Activated naive CD4-positive, alpha-beta T cell treated with anti-CD3 and anti-CD28 coated beads, Interleukin-2, amount 50 U/mL, for 72 hours (primary cell): ENCODE measurements at regions not wholly inside any gene's neighbourhood (a gene's known extent, or its start where the extent isn't known, plus 50 kb on each side); places are given as distances from the start of the nearest gene placed in this dataset.

Experiments
- ATAC-seq, 2 donors: fragments of 150-1000 bp; cut with Tn5 transposase; 2 replicates each; pipeline ENCODE4 v1.10.0; 2021; ENCODE audit warnings: mild to moderate bottlenecking in 2 of 2, moderate library complexity in 2 of 2
- DNase-seq, 2 donors: peaks; one replicate each; pipeline ENCODE4 v3.0.0; 2021 to 2022; ENCODE audit warnings: low spot score in 2 of 2
- H3K27ac Mint-ChIP-seq, 2 donors: one replicate each; pipeline ENCODE4 v1.8.0; 2022; ENCODE audit warnings: mild to moderate bottlenecking in 2 of 2, mixed read lengths in 2 of 2
- H3K36me3 Mint-ChIP-seq, 2 donors: one replicate each; pipeline ENCODE4 v1.8.0; 2022; ENCODE audit warnings: mixed read lengths in 2 of 2
- H3K9me3 Mint-ChIP-seq, 2 donors: one replicate each; pipeline ENCODE4 v1.8.0; 2022; ENCODE audit warnings: mixed read lengths in 2 of 2

DNA sequence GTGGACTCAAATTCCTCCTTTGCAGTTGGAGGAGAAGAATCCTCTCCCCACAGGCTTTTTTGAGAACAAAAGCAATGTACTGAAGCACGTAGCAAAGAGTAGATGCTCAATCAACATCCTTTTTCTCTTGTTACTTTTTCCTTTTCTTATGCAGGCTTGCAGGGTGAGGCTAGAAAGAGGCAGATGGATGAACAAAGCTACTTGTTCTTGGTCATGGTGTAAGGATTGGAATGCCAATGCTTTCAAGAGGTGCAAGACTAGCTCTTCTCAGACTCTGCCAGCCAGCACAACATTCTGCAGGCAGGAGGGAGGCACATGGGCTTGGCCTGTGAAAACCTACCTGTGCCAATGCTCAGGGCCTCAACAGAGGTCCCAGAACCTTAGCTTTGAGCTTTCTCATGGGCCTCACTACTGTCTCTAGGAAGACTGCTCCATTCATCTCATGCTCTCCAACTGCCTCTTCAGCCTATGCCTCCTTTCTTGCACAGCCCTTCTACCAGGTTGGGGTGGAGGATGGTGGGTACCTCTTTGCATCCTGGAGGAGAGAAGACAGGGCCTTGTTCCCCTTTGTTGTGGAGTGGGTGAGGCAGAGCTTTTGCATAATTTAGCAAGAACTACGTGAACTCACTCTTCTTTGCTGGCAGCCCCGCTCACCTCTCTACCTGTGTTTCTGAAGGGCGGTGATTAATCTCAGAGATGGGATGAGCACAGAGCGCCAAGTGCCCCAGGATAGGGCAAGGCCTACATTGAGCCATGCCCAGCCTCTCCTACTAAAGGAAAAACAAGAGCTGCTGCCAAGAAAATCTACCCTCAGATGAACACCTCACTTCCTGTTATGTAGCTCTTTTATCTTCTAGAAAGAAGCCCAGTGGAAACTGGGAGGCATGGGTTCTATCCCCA is 1119.7 kb downstream of the VRK1 start:
- Mint-ChIP-seq H3K9me3 (peaks cover 0 to 12% of the 10 kb centered on the region in 2 donors), H3K27ac (peak overlapping the region; percentile 8 to 81), H3K36me3 (peaks cover 0 to 14% of the 10 kb centered on the region in 2 donors)
- ATAC-seq (peak; percentile 47 to 72), DNase-seq (no peak)

DNA sequence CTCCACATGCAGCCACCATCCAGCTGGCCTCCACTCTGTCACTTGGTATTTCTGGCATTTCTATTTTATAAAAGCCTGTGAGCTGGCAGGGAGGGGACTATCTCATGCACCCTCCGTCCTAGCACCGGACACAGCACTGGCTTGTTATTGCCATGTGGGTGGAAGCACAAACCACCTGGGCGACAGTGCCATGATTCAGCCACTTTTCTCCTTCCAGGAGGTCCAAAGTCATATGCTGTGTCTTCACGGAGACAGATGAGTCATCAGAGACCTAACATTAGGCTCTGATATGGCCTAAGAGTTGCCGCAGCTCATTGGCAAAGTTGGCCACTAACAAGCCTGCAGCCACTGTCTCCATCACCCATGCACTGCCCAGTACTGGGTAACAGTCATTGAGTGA is 1123.0 kb downstream of the VRK1 start:
- Mint-ChIP-seq H3K9me3 (peaks cover 0 to 17% of the 10 kb centered on the region in 2 donors), H3K27ac (no peak overlapping the region), H3K36me3 (peaks cover 0 to 20% of the 10 kb centered on the region in 2 donors)
- no peak for DNase-seq
- no peak for ATAC-seq

DNA sequence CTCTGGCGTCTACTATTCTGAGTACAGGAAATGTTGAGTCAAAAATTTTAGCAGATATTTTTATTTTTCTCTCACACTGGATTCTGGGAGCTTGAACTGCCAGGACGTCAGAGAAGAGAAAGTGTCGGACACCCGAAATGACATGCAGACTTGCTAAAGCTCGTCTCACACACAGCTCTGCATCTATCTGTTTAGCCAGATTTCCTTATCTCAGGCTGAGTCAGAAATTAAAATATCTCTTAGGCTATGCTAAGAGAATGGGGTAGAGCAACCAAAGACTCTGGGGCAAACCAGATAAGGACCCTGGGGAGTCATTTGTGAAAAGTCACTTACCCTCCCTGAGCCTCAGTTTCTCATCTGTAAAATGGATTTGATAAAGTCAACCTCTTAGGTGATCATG is 1124.1 kb downstream of the VRK1 start:
- peaks cover 0 to 22% of the 10 kb centered on the region in 2 donors for H3K9me3 Mint-ChIP-seq
- H3K27ac Mint-ChIP-seq, result no peak overlapping the region
- peaks cover 5 to 28% of the 10 kb centered on the region in 2 donors for H3K36me3 Mint-ChIP-seq
- ATAC-seq (no peak), DNase-seq (no peak)

DNA sequence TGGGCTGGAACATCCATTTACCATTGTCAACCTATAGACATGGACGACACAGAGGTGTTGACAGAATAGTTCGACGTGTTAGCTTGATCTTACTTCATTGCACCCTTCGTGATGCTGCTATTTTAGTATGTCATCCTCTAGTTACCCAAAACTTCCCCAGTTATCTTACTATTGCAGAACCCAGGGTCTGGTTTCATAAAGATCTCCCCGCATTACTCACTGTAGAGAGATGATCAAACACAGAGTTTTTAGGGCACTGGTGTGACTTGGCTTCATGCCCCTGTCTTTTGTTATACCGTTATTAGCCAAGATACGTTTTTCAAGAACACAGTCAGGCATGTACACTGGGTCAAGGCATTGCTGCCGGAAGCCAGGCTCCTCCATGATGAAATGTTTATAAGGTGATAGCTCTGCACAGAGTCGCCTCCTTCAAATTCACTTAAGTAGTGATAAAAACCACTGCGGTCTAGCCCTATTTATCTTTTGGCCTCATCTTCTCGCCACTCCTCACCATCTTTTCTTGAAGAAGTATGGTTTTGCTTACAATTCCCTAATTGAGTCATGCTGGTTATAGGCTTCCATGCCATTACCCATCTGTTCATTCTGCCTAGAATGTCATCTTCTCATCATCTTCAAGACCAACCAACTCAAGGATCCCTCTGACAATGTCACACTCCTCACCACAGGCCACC is 1127.9 kb downstream of the VRK1 start:
- H3K36me3 Mint-ChIP-seq, result peaks cover 11 to 25% of the 10 kb centered on the region in 2 donors

DNA sequence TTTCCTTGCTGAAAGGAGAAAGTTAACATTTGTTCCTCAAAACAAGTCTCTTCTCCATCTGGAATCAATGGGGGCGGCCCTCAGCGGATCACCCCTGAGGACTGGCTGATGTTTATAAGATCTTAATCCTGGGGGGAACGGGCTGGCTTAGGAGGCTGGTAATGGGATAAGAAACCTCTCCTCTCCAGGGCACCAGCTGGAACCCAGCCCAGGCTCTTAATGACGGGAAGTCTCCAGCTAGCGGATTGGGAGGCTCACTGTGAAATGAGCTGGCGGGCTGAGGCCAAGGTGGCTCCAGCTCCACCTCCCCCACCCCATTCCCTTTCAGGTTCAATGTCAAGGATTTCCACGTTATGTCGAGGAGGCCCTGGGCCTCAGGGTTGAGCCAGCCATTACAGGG is 1133.0 kb downstream of the VRK1 start:
- H3K36me3 Mint-ChIP-seq, result peaks cover 31 to 41% of the 10 kb centered on the region in 2 donors
- H3K9me3 Mint-ChIP-seq, result peaks cover 4 to 33% of the 10 kb centered on the region in 2 donors
- DNase-seq, result no peak
- no peak for ATAC-seq
- H3K27ac Mint-ChIP-seq, result peak overlapping the region in 1 of 2 donors; percentile 6

More for the DNA sequence above, 1127.9 kb downstream of the VRK1 start:
- peak overlapping the region in 1 of 2 donors; percentile 50 for H3K27ac Mint-ChIP-seq
- DNase-seq (no peak), ATAC-seq (peak; percentile 30 to 72)
- H3K9me3 Mint-ChIP-seq, result peaks cover 0 to 24% of the 10 kb centered on the region in 2 donors

DNA sequence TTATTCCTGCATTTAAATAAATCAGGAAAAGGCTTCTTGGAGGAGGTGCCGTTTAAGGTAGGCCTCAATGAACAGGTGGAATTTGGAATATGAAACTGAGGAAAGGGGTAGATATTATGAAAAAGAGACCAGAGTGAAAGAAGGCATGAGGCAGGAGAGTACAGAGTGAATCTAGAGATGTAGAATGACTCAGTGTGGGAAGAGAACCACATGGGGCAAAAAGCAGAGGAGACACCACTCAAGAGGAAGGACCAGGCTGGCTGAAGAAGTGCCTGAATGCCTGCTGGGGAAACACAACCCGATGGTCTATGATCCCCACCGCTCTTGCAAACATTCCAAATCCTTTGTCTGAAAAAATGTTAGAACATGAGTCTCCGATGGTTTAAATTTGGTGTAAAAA is 1134.1 kb downstream of the VRK1 start:
- DNase-seq (no peak), ATAC-seq (peak in 1 of 2 donors; percentile 66)
- peaks cover 26 to 30% of the 10 kb centered on the region in 2 donors for H3K36me3 Mint-ChIP-seq
- peaks cover 4 to 25% of the 10 kb centered on the region in 2 donors for H3K9me3 Mint-ChIP-seq
- peak overlapping the region in 1 of 2 donors; percentile 6 for H3K27ac Mint-ChIP-seq

DNA sequence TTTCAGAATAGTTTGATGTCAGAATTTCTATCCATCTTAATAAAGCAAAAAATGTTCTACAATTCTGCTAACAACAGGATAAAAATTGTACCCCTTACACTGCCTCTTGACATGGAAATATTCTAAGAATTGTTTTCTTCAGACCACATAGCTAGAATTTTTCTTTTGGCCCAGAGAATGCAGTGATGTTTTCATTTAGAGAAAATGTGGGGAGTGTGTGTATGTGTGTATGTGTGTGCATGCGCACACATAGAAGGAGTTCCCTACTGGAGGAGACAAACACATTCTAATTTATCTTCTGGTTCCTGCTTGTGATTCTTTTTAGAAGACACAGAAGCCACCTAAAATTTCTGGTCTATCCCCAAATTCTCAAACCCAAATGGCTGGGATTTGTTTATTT is 1145.7 kb downstream of the VRK1 start:
- no peak for ATAC-seq
- Mint-ChIP-seq H3K9me3 (peaks cover 15 to 31% of the 10 kb centered on the region in 2 donors), H3K36me3 (peaks cover 13 to 51% of the 10 kb centered on the region in 2 donors), H3K27ac (no peak overlapping the region)
- DNase-seq, result no peak

DNA sequence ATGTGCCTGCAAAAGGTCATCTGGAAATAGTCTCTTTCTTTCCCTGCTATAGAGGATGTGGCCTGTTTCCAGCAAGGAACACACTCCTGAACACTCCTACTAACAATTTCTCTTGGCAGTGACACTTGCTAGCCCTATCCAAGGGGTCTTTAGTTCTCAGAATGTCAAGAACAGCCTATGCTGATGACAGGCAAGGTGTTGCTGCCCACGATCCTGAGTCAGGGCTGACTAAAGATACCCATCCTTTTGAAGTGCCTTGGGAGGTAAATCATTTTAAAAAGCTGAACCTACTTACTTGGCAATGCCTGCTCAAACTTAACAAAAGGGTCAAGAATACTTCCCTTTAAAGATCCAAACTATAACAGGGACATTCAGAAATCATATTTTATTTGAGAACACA is 1146.4 kb downstream of the VRK1 start:
- H3K9me3 Mint-ChIP-seq, result peaks cover 13 to 29% of the 10 kb centered on the region in 2 donors
- peaks cover 13 to 49% of the 10 kb centered on the region in 2 donors for H3K36me3 Mint-ChIP-seq
- H3K27ac Mint-ChIP-seq, result peak overlapping the region in 1 of 2 donors; percentile 38
- ATAC-seq (peak; percentile 57 to 85), DNase-seq (no peak)

DNA sequence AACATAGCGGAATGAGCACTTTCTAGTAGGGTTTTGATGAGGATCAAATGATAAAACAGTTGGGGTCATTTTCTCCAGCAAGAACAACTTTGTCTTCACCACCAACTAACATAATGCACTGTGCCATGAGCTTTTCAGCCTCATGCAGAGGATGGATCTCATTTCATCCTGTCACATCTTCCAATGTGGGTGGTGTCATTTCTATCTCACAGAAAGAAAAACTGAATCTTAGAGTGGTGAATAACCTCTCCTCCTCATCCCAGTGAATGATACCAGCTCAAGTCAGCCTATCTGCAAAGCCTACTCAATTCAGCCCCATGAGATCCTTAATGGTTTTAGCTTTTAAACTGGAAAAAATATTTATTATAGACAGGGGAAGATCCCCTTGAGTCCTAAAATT is 1147.2 kb downstream of the VRK1 start:
- DNase-seq, result no peak
- Mint-ChIP-seq H3K9me3 (peaks cover 13 to 23% of the 10 kb centered on the region in 2 donors), H3K36me3 (peaks cover 13 to 45% of the 10 kb centered on the region in 2 donors), H3K27ac (peak overlapping the region in 1 of 2 donors; percentile 3)
- peak; percentile 52 to 64 for ATAC-seq

DNA sequence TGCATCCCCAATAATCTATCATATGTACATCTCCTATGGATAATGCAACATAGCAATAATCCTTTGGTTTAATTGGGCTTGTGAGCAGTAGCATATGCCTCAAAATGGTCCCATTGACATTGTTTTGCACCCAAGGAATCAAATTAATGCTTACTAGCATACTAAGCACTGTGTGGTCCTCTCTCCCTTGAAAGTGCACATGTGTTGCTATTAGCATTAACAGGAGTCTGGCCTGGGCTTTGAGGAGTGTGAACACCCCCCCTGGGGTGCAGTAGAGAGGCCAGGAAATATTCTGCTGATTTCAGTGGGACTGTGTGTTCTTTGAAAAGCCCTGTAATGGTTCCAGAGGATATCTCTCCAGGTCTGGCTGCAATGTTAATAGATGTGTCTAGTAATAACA is 1148.4 kb downstream of the VRK1 start:
- Mint-ChIP-seq H3K9me3 (peaks cover 9 to 14% of the 10 kb centered on the region in 2 donors), H3K27ac (no peak overlapping the region), H3K36me3 (peaks cover 13 to 39% of the 10 kb centered on the region in 2 donors)
- ATAC-seq, result no peak
- DNase-seq, result no peak

DNA sequence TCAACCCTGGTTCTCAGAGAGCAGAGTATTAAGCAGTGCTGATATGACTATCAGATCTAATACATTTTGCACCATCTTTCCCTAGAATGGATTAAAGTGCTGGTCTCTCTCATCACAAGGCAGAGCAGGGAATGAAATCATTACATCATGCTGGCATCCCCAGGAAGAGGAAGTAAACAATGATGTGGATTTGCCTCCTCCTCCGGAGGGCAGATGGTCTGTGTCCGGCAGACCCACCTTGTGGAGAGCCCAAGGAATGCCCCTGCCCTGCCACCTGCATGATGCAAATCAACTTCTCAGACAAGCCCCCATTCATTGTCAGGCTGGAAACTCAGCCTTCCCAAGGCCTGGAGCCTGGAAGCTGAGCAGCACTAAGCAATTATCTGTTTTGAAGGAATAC is 1149.1 kb downstream of the VRK1 start:
- Mint-ChIP-seq H3K27ac (no peak overlapping the region), H3K9me3 (peaks cover 7 to 13% of the 10 kb centered on the region in 2 donors), H3K36me3 (peaks cover 13 to 44% of the 10 kb centered on the region in 2 donors)
- ATAC-seq (no peak), DNase-seq (no peak)

DNA sequence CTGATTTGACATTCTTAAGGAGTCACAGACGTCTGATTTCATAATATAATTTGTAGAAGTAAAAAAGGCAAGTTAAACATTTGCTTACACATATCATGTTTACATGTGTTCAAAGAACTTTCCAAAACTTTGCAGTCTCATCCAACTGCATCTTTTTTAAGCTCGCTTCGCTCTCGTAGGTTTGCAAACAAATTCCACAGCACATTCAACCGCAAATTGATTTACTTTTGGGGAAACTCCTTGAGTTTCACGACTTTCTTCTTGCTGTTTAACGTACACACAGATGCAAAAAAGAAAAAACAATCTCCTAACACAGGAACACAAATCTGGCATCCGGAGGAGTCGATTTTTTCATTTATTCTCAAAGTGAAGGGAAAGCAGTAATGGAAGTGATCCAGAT is 1149.5 kb downstream of the VRK1 start:
- DNase-seq, result no peak
- H3K9me3 Mint-ChIP-seq, result peaks cover 6 to 13% of the 10 kb centered on the region in 2 donors
- no peak overlapping the region for H3K27ac Mint-ChIP-seq
- peaks cover 11 to 48% of the 10 kb centered on the region in 2 donors for H3K36me3 Mint-ChIP-seq
- ATAC-seq, result no peak

DNA sequence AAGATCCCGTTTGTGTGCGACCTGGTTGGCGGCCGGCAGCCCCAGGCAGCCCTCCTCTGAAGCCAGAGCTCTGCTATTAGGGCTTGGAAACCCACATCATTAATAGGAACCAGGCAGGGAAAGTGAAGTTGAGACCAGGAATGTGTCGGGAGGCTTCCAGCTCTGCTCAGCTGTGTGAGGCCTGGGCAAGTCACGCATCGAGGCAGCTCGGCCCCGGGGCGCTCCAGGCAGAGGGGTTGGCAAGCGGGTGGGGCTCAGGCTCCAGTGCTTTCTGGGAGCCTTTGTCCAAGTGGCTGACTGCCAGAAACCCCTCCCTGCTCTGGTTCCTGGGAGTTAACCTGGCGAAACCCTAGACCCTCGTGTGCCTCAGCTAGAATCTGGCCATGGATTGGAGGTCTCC is 1151.7 kb downstream of the VRK1 start:
- H3K27ac Mint-ChIP-seq, result peak overlapping the region in 1 of 2 donors; percentile 88
- H3K36me3 Mint-ChIP-seq, result peaks cover 5 to 54% of the 10 kb centered on the region in 2 donors

DNA sequence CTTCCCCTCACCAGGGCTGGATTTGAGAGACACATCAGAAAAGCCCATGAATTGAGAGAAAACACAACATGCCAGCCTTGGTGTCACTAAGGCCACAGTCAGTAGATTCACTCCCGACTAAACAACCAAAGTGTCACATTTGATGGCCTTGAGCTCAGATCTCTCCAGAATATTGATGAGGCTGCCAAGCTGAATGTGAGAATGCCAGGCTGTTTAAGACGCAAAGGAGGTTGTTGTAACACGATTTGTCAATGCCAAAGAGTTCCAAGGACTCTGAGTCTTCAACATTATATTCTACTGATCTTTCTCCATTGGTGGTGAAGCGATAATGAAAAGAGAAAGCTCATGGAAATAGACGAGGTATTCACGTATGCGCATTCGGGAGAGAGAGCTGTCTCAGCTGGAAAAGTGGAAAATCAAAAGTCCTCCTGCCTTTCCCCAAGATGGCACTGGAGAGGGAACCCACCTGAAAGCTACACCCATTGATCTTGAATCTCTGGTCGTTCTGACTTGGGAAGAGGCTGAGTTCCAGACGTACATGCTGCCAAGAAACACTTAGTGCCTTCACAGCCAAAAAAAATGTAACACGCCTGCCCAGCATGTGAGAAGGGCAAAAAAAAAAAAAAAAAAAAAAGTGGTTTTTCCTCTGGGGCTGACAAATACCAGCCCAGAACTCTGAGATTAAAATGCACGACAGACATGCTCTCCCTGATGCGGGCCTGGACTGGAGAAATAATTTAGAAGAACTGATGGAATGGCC is 1159.6 kb downstream of the VRK1 start:
- H3K36me3 Mint-ChIP-seq, result peaks cover 45 to 83% of the 10 kb centered on the region in 2 donors
- H3K27ac Mint-ChIP-seq, result peak overlapping the region in 1 of 2 donors; percentile 10
- peaks cover 0 to 35% of the 10 kb centered on the region in 2 donors for H3K9me3 Mint-ChIP-seq
- no peak for ATAC-seq
- no peak for DNase-seq

More for the DNA sequence above, 1151.7 kb downstream of the VRK1 start:
- peaks cover 0 to 9% of the 10 kb centered on the region in 2 donors for H3K9me3 Mint-ChIP-seq
- ATAC-seq, result no peak
- no peak for DNase-seq

DNA sequence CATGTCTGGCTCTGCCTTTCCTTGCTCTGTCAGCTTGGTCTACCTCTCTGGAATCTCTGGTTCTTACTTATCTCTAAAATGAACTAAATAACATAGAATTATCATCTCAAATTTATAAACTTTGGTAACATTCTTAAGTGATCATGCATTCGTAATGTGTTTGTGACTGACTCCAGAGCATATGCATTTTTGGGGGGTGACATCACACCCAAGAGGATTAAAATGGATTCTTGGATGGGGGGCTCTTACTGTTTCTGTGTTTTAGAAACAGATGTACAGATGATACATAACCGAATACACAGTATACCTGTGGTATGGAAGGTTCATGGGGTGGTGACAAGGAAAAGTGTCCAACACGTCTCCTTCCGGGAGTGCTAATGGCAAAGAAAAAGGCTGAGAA is 1162.1 kb downstream of the VRK1 start:
- peaks cover 49 to 84% of the 10 kb centered on the region in 2 donors for H3K36me3 Mint-ChIP-seq
- no peak for DNase-seq
- peaks cover 0 to 26% of the 10 kb centered on the region in 2 donors for H3K9me3 Mint-ChIP-seq
- no peak for ATAC-seq
- no peak overlapping the region for H3K27ac Mint-ChIP-seq

DNA sequence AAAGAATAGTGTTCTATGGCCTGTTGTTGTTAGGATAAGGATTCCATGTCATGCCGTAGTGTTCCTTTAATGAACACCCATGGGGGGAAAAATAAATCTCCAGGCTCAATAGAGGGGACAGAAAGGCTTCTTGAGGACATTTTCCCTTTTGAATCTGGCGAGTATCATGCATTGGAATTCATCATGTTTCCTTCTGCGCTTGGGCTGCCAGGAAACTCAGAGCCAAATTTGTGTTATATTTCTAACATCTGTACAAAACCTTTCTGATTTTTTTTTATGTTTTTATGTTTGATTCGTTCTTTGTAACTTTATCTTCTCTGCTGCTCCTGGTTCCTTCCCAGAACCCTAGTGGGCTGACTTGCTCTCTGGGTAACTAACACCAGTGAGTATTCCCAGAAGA is 1163.3 kb downstream of the VRK1 start:
- peaks cover 0 to 26% of the 10 kb centered on the region in 2 donors for H3K9me3 Mint-ChIP-seq
- no peak overlapping the region for H3K27ac Mint-ChIP-seq
- peaks cover 49 to 84% of the 10 kb centered on the region in 2 donors for H3K36me3 Mint-ChIP-seq
- no peak for DNase-seq
- ATAC-seq, result no peak
